HG03558 (cell line): ENCODE measurements at regions not wholly inside any gene's neighbourhood (a gene's known extent, or its start where the extent isn't known, plus 50 kb on each side); places are given as distances from the start of the nearest gene placed in this dataset.
"Not testable (repeated sequence)": the region's sequence is repeated elsewhere in the genome, so short reads cannot be mapped to it uniquely, and the experiment has no call there.

Experiments used
- ATAC-seq: cut with Tn5 transposase; IDR thresholded peaks from one replicate; pipeline ENCODE4 v1.9.1; 2021; ENCODE audit warnings: moderate number of reproducible peaks; ENCODE audit not compliant: unreplicated experiment; ENCODE audit errors: extremely low read depth

GRCh38 chr6:119501798-119502483, 152.4 kb upstream of the MAN1A1 start:
- peak; percentile 73 for ATAC-seq

- ATAC-seq: no peak
Measured at GRCh38 chr6:119499797-119500196, 150.2 kb upstream of the MAN1A1 start.

- no peak for ATAC-seq
Measured at GRCh38 chr6:119497988-119498727, 148.6 kb upstream of the MAN1A1 start.

- no peak for ATAC-seq
Measured at GRCh38 chr6:119495230-119495683, 145.7 kb upstream of the MAN1A1 start.

GRCh38 chr6:119493980-119494379, 144.4 kb upstream of the MAN1A1 start:
- no peak for ATAC-seq

GRCh38 chr6:119491112-119491511, 141.6 kb upstream of the MAN1A1 start:
- not testable (repeated sequence) for ATAC-seq

- not testable (repeated sequence) for ATAC-seq
Measured at GRCh38 chr6:119490050-119490449, 140.5 kb upstream of the MAN1A1 start.

- ATAC-seq: no peak
Measured at GRCh38 chr6:119484598-119484997, 135.0 kb upstream of the MAN1A1 start.

GRCh38 chr6:119483908-119484307, 134.3 kb upstream of the MAN1A1 start:
- ATAC-seq: no peak

GRCh38 chr6:119482850-119483285, 133.3 kb upstream of the MAN1A1 start:
- no peak for ATAC-seq

- ATAC-seq: no peak
Measured at GRCh38 chr6:119481976-119482375, 132.4 kb upstream of the MAN1A1 start.

GRCh38 chr6:119480961-119481497, 131.5 kb upstream of the MAN1A1 start:
- ATAC-seq: no peak

GRCh38 chr6:119479860-119480655, 130.5 kb upstream of the MAN1A1 start:
- no peak for ATAC-seq

GRCh38 chr6:119476554-119476953, 127.0 kb upstream of the MAN1A1 start:
- peak; percentile 72 for ATAC-seq

GRCh38 chr6:119476024-119476423, 126.5 kb upstream of the MAN1A1 start:
- ATAC-seq: no peak

- peak; percentile 47 for ATAC-seq
Measured at GRCh38 chr6:119470893-119471542, 121.5 kb upstream of the MAN1A1 start.

- no peak for ATAC-seq
Measured at GRCh38 chr6:119467488-119468081, 118.0 kb upstream of the MAN1A1 start.

GRCh38 chr6:119466226-119466625, 116.7 kb upstream of the MAN1A1 start:
- ATAC-seq: no peak

- ATAC-seq: peak; percentile 58
Measured at GRCh38 chr6:119463081-119463626, 113.6 kb upstream of the MAN1A1 start.
